MG63 (cell line): ENCODE measurements at regions not wholly inside any gene's neighbourhood (a gene's known extent, or its start where the extent isn't known, plus 50 kb on each side); places are given as distances from the start of the nearest gene placed in this dataset.

Source experiments
- DNase-seq: peaks from one replicate; pipeline ENCODE4 v3.0.0-alpha.2; 2020
- H3K27me3 ChIP-seq: fragments of 250-450 bp; sonication (Bioruptor Pico); 2 replicates; pipeline ENCODE4 v1.5.1; 2020; ENCODE audit warnings: mild to moderate bottlenecking, moderate library complexity
- H3K36me3 ChIP-seq: fragments of 250-450 bp; sonication (Bioruptor Pico); 2 replicates; pipeline ENCODE4 v1.5.1; 2020; ENCODE audit warnings: mild to moderate bottlenecking, moderate library complexity
- H3K4me3 ChIP-seq: fragments of 250-450 bp; sonication (Bioruptor Pico); 2 replicates; pipeline ENCODE4 v1.5.1; 2020; ENCODE audit warnings: mild to moderate bottlenecking, moderate library complexity
- H3K9me3 ChIP-seq: fragments of 250-450 bp; sonication (Bioruptor Pico); 2 replicates; pipeline ENCODE4 v1.5.1; 2020; ENCODE audit warnings: mild to moderate bottlenecking, moderate library complexity

- H3K9me3 ChIP-seq = no peaks in the 10 kb centered on the region
- H3K27me3 ChIP-seq = no peaks in the 10 kb centered on the region
- no peak overlapping the region for H3K4me3 ChIP-seq
- H3K36me3 ChIP-seq = no peaks in the 10 kb centered on the region
- DNase-seq = no peak
Observed at GRCh38 chr6:145006914-145007313, 721.8 kb downstream of the UTRN start.

GRCh38 chr6:145008715-145009114 lies 723.6 kb downstream of the UTRN start:
- no peak for DNase-seq
- Histone ChIP-seq H3K36me3 (no peaks in the 10 kb centered on the region), H3K27me3 (no peaks in the 10 kb centered on the region), H3K9me3 (no peaks in the 10 kb centered on the region), H3K4me3 (no peak overlapping the region)

GRCh38 chr6:145009711-145010110 lies 724.6 kb downstream of the UTRN start:
- Histone ChIP-seq H3K9me3 (no peaks in the 10 kb centered on the region), H3K27me3 (no peaks in the 10 kb centered on the region), H3K4me3 (no peak overlapping the region), H3K36me3 (no peaks in the 10 kb centered on the region)
- no peak for DNase-seq

DNA sequence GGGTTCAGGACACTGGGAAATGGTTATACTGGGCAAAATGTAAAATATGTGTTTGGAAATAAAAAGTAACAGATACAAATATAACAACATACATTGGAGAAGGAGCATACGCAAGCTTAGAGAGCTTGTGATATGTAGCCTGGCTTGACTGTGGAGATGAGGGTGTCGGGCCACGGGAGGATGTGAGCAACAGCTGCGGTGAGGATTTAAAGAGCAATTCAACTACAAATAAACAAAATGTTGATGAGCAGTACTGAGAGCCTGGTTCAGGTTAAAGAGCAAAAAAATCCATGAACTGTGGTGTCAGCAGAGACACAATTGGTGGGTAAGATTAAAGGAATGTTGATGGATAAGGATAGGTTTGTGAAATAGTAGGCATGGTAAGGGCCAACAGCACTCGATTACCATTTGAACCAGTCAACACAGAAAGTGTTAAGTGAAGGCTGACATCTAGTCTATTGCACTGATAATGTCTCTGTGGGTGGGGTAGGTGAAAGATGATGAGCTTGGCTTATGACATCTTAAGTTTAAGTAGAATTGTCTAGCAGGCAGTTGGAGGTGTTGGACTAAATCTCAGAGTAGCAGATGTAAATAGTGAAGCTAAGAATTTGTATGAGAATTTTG lies 723.2 kb downstream of the EPM2A start:
- peak; percentile 22 for DNase-seq
- Histone ChIP-seq H3K27me3 (no peaks in the 10 kb centered on the region), H3K9me3 (no peaks in the 10 kb centered on the region)

GRCh38 chr6:145015739-145016558 lies 719.4 kb downstream of the EPM2A start:
- peak; percentile 74 for DNase-seq
- Histone ChIP-seq H3K9me3 (no peaks in the 10 kb centered on the region), H3K4me3 (no peak overlapping the region)

More for the DNA sequence above, 723.2 kb downstream of the EPM2A start:
- H3K4me3 ChIP-seq = no peak overlapping the region
- no peaks in the 10 kb centered on the region for H3K36me3 ChIP-seq

GRCh38 chr6:145017051-145017450 lies 718.3 kb downstream of the EPM2A start:
- Histone ChIP-seq H3K9me3 (no peaks in the 10 kb centered on the region), H3K4me3 (no peak overlapping the region), H3K27me3 (no peaks in the 10 kb centered on the region), H3K36me3 (no peaks in the 10 kb centered on the region)
- DNase-seq = no peak

More at GRCh38 chr6:145015739-145016558, 719.4 kb downstream of the EPM2A start:
- no peaks in the 10 kb centered on the region for H3K36me3 ChIP-seq
- no peaks in the 10 kb centered on the region for H3K27me3 ChIP-seq

DNA sequence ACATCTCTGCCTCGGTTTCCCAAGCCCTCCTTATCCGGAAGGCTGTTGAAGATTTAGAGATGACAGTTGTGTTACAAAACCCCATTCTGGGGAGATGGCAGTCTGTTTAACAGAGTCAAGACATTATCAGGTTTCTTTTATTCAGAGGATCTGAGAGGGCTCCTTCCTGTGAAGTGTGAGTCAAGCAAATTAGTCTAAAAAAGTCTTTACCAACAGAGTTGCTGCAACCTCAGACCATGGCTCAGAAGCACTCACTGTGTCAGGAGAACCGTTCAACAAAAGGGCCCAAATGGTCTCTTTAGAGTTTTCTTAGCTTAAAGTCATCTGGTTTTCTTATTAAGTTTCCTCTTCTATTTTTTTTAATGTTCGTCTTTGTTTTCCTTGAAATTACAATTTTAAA lies 717.8 kb downstream of the EPM2A start:
- no peaks in the 10 kb centered on the region for H3K27me3 ChIP-seq
- no peak for DNase-seq
- no peaks in the 10 kb centered on the region for H3K36me3 ChIP-seq
- no peaks in the 10 kb centered on the region for H3K9me3 ChIP-seq
- H3K4me3 ChIP-seq = no peak overlapping the region

- Histone ChIP-seq H3K4me3 (no peak overlapping the region), H3K9me3 (no peaks in the 10 kb centered on the region), H3K27me3 (no peaks in the 10 kb centered on the region)
Observed at GRCh38 chr6:145018027-145018426, 717.3 kb downstream of the EPM2A start.

GRCh38 chr6:145020114-145020513 lies 715.2 kb downstream of the EPM2A start:
- DNase-seq = no peak
- no peak overlapping the region for H3K4me3 ChIP-seq
- no peaks in the 10 kb centered on the region for H3K36me3 ChIP-seq
- H3K9me3 ChIP-seq = no peaks in the 10 kb centered on the region
- no peaks in the 10 kb centered on the region for H3K27me3 ChIP-seq

More at GRCh38 chr6:145018027-145018426, 717.3 kb downstream of the EPM2A start:
- DNase-seq = no peak
- no peaks in the 10 kb centered on the region for H3K36me3 ChIP-seq

DNA sequence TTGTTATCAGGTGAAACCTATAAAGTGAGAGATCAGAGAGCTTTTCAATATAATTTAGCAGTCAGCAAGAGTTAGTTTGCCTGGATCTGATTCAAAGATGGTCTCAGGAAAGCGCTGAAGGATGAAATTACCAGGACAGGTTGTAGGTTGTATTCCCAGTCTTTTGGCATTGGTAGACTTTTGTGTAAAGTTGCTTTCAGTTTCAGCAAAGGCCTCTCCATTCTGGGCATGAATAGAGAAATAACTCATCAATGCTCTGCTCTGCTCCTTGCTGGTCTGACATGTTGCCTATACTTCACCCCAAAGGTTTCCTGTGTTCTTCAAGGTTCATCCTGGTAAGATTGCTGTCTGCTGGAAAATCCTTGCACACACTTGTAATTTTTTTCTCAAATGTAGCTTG lies 714.8 kb downstream of the EPM2A start:
- no peak for DNase-seq
- Histone ChIP-seq H3K9me3 (no peaks in the 10 kb centered on the region), H3K36me3 (no peaks in the 10 kb centered on the region)

GRCh38 chr6:145022199-145022796 lies 713.0 kb downstream of the EPM2A start:
- H3K36me3 ChIP-seq = no peaks in the 10 kb centered on the region
- H3K4me3 ChIP-seq = no peak overlapping the region
- DNase-seq = no peak
- H3K27me3 ChIP-seq = no peaks in the 10 kb centered on the region
- no peaks in the 10 kb centered on the region for H3K9me3 ChIP-seq

More for the DNA sequence above, 714.8 kb downstream of the EPM2A start:
- Histone ChIP-seq H3K4me3 (no peak overlapping the region), H3K27me3 (no peaks in the 10 kb centered on the region)

GRCh38 chr6:145023116-145023726 lies 712.1 kb downstream of the EPM2A start:
- H3K36me3 ChIP-seq = no peaks in the 10 kb centered on the region
- H3K4me3 ChIP-seq = no peak overlapping the region
- no peaks in the 10 kb centered on the region for H3K9me3 ChIP-seq
- DNase-seq = no peak
- no peaks in the 10 kb centered on the region for H3K27me3 ChIP-seq

DNA sequence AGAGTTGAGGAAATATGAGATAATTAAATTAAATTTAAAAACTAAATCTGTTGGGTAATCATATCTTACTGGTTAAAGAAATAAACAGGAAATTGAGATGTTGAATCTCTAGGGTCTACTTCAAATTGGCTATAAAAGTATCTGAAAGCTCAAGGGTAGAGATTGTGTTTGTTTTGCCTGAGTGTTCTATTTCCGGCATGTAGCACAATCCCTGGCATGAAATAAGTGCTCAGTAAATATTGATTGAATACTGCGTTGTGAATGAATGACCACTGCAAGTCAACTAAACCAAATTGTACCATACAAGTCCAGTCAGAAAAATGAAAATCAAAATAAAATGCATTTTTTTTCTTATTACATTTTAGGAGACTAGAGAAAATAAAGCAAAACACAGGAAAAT lies 709.8 kb downstream of the EPM2A start:
- DNase-seq = no peak
- no peaks in the 10 kb centered on the region for H3K9me3 ChIP-seq
- H3K4me3 ChIP-seq = no peak overlapping the region
- H3K27me3 ChIP-seq = no peaks in the 10 kb centered on the region
- H3K36me3 ChIP-seq = no peaks in the 10 kb centered on the region

GRCh38 chr6:145026267-145026679 lies 709.0 kb downstream of the EPM2A start:
- no peak for DNase-seq
- Histone ChIP-seq H3K9me3 (no peaks in the 10 kb centered on the region), H3K27me3 (no peaks in the 10 kb centered on the region), H3K36me3 (no peaks in the 10 kb centered on the region), H3K4me3 (no peak overlapping the region)

- no peaks in the 10 kb centered on the region for H3K9me3 ChIP-seq
- H3K27me3 ChIP-seq = no peaks in the 10 kb centered on the region
- H3K36me3 ChIP-seq = no peaks in the 10 kb centered on the region
- H3K4me3 ChIP-seq = no peak overlapping the region
- no peak for DNase-seq
Observed at GRCh38 chr6:145028144-145028818, 707.0 kb downstream of the EPM2A start.

DNA sequence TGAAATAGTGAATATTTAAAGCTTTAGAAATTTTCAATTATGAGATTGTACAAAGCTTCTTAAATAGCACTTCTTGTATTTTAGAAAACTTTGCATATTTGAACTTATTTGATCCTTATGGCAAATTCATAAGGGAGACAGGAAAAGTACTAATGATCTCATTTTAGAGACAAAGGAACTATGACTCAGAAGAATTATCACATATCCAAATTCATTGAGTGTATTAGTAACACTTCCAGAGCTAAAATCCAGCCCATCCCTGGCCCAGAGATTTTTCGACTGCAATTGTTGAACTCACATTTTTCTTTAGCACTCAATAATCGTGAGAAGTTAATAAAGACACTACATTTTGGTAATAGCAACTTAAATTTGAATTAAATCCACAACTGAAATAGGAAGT lies 704.3 kb downstream of the EPM2A start:
- H3K4me3 ChIP-seq = no peak overlapping the region
- H3K36me3 ChIP-seq = no peaks in the 10 kb centered on the region
- no peak for DNase-seq
- no peaks in the 10 kb centered on the region for H3K9me3 ChIP-seq
- no peaks in the 10 kb centered on the region for H3K27me3 ChIP-seq

GRCh38 chr6:145031962-145032361 lies 703.4 kb downstream of the EPM2A start:
- DNase-seq = no peak
- H3K36me3 ChIP-seq = no peaks in the 10 kb centered on the region
- H3K9me3 ChIP-seq = no peaks in the 10 kb centered on the region
- H3K4me3 ChIP-seq = no peak overlapping the region
- no peaks in the 10 kb centered on the region for H3K27me3 ChIP-seq
